B cell (primary cell): ENCODE measurements at regions not wholly inside any gene's neighbourhood (a gene's known extent, or its start where the extent isn't known, plus 50 kb on each side); places are given as distances from the start of the nearest gene placed in this dataset.

ENCODE experiments used
- ATAC-seq: fragments of 200-7000 bp; cut with Tn5 transposase; one replicate; pipeline ENCODE4 v1.10.0; 2021; ENCODE audit warnings: low read depth, mild to moderate bottlenecking, moderate number of reproducible peaks, moderate library complexity
- CTCF ChIA-PET: fragments of 350-600 bp; sonication (Branson Sonifier 250); formaldehyde crosslinking; loops from one replicate; lab custom pipeline; 2021; ENCODE audit warnings: antibody characterized with exemption, inconsistent platforms; lab: Charles Lee
- POLR2A ChIA-PET: fragments of 350-600 bp; sonication (Branson Sonifier 250); formaldehyde crosslinking; loops from one replicate; lab custom pipeline; 2021; ENCODE audit warnings: antibody characterized with exemption; lab: Charles Lee
- DNase-seq: peaks from one replicate; pipeline ENCODE4 v3.0.0; 2013
- H2AFZ ChIP-seq: 2 replicates; pipeline ENCODE4 v1.6.1; 2012; ENCODE audit warnings: mild to moderate bottlenecking, low read depth, low read length; ENCODE audit not compliant: insufficient read depth, poor library complexity, severe bottlenecking
- H3K27ac ChIP-seq, 2 donors: 1 replicate in 1 of 2; 2 replicates in 1 of 2; pipeline ENCODE4 v1.5.1; 2012 to 2013; ENCODE audit warnings: low read length in 2 of 2, mild to moderate bottlenecking in 2 of 2, moderate library complexity in 1 of 2
- H3K27me3 ChIP-seq, 4 experiments: fragments of 200-600 bp in 1 of 4; sonication (generic) in 1 of 4; replicated peaks in 1 of 4; 1 replicate in 2 of 4; 2 replicates in 2 of 4; pipeline versions ENCODE4 v1.6.1 to v1.7.0; 2013 to 2016; ENCODE audit warnings: low read length in 3 of 4, mild to moderate bottlenecking in 2 of 4, mixed read lengths in 1 of 4, moderate library complexity in 1 of 4; ENCODE audit not compliant: insufficient read depth in 4 of 4, control insufficient read depth in 3 of 4; ENCODE audit errors: control extremely low read depth in 1 of 4
- H3K36me3 ChIP-seq, 2 experiments: replicated peaks in 1 of 2; 1 replicate in 1 of 2; 2 replicates in 1 of 2; pipeline versions ENCODE4 v1.6.1 to v1.7.1; 2013; ENCODE audit warnings: low read length in 1 of 2; ENCODE audit not compliant: insufficient read depth in 2 of 2, control insufficient read depth in 1 of 2; ENCODE audit errors: control extremely low read depth in 1 of 2, extremely low read depth in 1 of 2
- H3K4me1 ChIP-seq, 2 donors: fragments of 200-600 bp in 1 of 2; sonication (generic) in 1 of 2; 1 replicate in 1 of 2; 2 replicates in 1 of 2; pipeline versions ENCODE4 v1.5.1 to v1.6.1; 2013 to 2017; ENCODE audit warnings: low read length in 2 of 2; ENCODE audit not compliant: control insufficient read depth in 2 of 2, insufficient read depth in 2 of 2
- H3K4me2 ChIP-seq: replicated peaks from 2 replicates; pipeline ENCODE3; 2012; ENCODE audit warnings: mild to moderate bottlenecking, low read depth, low read length; ENCODE audit not compliant: poor library complexity, severe bottlenecking
- H3K4me3 ChIP-seq, 5 experiments: fragments of 200-600 bp in 1 of 5; sonication (generic) in 1 of 5; 1 replicate in 3 of 5; 2 replicates in 2 of 5; pipeline versions ENCODE4 v1.5.1 to v1.7.0; 2011 to 2016; ENCODE audit warnings: low read length in 4 of 5, mild to moderate bottlenecking in 4 of 5, low read depth in 2 of 5, control low read depth in 1 of 5, moderate library complexity in 1 of 5; ENCODE audit not compliant: insufficient read depth in 1 of 5; ENCODE audit errors: control extremely low read depth in 1 of 5, extremely low read depth in 1 of 5
- H3K79me2 ChIP-seq: fragments of 200-600 bp; sonication (generic); one replicate; pipeline ENCODE4 v1.6.0; 2016; ENCODE audit warnings: low read length; ENCODE audit not compliant: control insufficient read depth, insufficient read depth
- H3K9ac ChIP-seq: fragments of 200-600 bp; sonication (generic); 2 replicates; pipeline ENCODE4 v1.6.1; 2017; ENCODE audit warnings: mild to moderate bottlenecking, low read length, moderate library complexity
- H3K9me3 ChIP-seq, 3 donors: one replicate each; pipeline versions ENCODE4 v1.6.1 to v1.7.1; 2013; ENCODE audit warnings: low read length in 2 of 3; ENCODE audit not compliant: control insufficient read depth in 2 of 3, insufficient read depth in 1 of 3; ENCODE audit errors: control extremely low read depth in 1 of 3
- H4K20me1 ChIP-seq: 2 replicates; pipeline ENCODE4 v1.6.0; 2012; ENCODE audit warnings: mild to moderate bottlenecking, low read length; ENCODE audit not compliant: insufficient read depth, control insufficient read depth, poor library complexity, severe bottlenecking
- H3K27ac Mint-ChIP-seq: one replicate; pipeline ENCODE4 v1.8.0; 2021; ENCODE audit warnings: mixed read lengths
- H3K27me3 Mint-ChIP-seq: one replicate; pipeline ENCODE4 v1.8.0; 2021; ENCODE audit warnings: mixed read lengths
- H3K4me1 Mint-ChIP-seq: one replicate; pipeline ENCODE4 v1.8.0; 2021; ENCODE audit warnings: mixed read lengths
- H3K4me3 Mint-ChIP-seq: one replicate; pipeline ENCODE4 v1.8.0; 2021; ENCODE audit warnings: mixed read lengths
- H3K9me3 Mint-ChIP-seq: one replicate; pipeline ENCODE4 v1.8.0; 2022; ENCODE audit warnings: mixed read lengths; ENCODE audit not compliant: insufficient read depth
- CTCF ChIP-seq: fragments of 200-600 bp; IDR thresholded peaks from one replicate; pipeline ENCODE4 v1.8.0; 2022; ENCODE audit warnings: antibody characterized with exemption, mild to moderate bottlenecking
- EZH2 ChIP-seq: IDR thresholded peaks from 2 replicates; pipeline ENCODE4 v1.6.1; 2012; ENCODE audit warnings: borderline replicate concordance, low read depth, mild to moderate bottlenecking, moderate library complexity, low read length; ENCODE audit not compliant: insufficient read depth, poor library complexity, severe bottlenecking
- WGBS: methylation state at CpG from one replicate; pipeline ENCODE4 v1.1.5; 2013; ENCODE audit warnings: missing lambda C conversion rate; ENCODE audit not compliant: insufficient coverage; 5-methylcytosine and 5-hydroxymethylcytosine counted together
- intact Hi-C: fragments of 100-400 bp; cut with micrococcal nuclease; formaldehyde crosslinking; loops from one replicate; pipeline ENCODE4 v1.10.0; 2022

- Histone ChIP-seq H3K36me3 (no peaks in the 10 kb centered on the region), H3K4me1 (no peaks in the 10 kb centered on the region), H3K79me2 (no peaks in the 10 kb centered on the region), H3K9ac (no peak overlapping the region), H3K4me3 (no peak overlapping the region), H3K27ac (no peak overlapping the region), H3K4me2 (no peak overlapping the region), H2AFZ (no peak overlapping the region), H3K27me3 (no peaks in the 10 kb centered on the region), H4K20me1 (no peaks in the 10 kb centered on the region), H3K9me3 (no peaks in the 10 kb centered on the region)
- TF ChIP-seq CTCF (no peak), EZH2 (no peak)
- Mint-ChIP-seq H3K4me1 (no peaks in the 10 kb centered on the region), H3K9me3 (no peaks in the 10 kb centered on the region), H3K27me3 (no peaks in the 10 kb centered on the region), H3K4me3 (no peak overlapping the region), H3K27ac (no peak overlapping the region)
- intact Hi-C loops, result no loop called here
- CTCF ChIA-PET, result no interaction called here
- POLR2A ChIA-PET, result no interaction called here
- ATAC-seq (no peak), DNase-seq (no peak)
- no CpG with 5 or more reads among the region's 1 CpG for WGBS
These were observed 545.2 kb upstream of the IGFBP7 start for GRCh38 chr4:57655342-57655741.

GRCh38 chr4:57652779-57653178 lies 542.6 kb upstream of the IGFBP7 start:
- 100% methylated on average over 1 of the region's 2 CpGs for WGBS
- TF ChIP-seq CTCF, result no peak

More at GRCh38 chr4:57652779-57653178, 542.6 kb upstream of the IGFBP7 start:
- Mint-ChIP-seq H3K27ac (no peak overlapping the region), H3K9me3 (no peaks in the 10 kb centered on the region), H3K4me1 (no peaks in the 10 kb centered on the region), H3K4me3 (no peak overlapping the region), H3K27me3 (no peaks in the 10 kb centered on the region)
- Histone ChIP-seq H2AFZ (no peak overlapping the region), H3K79me2 (no peaks in the 10 kb centered on the region), H3K4me2 (no peak overlapping the region), H4K20me1 (no peaks in the 10 kb centered on the region), H3K9me3 (no peaks in the 10 kb centered on the region), H3K4me1 (no peaks in the 10 kb centered on the region), H3K27me3 (no peaks in the 10 kb centered on the region), H3K9ac (no peak overlapping the region), H3K27ac (no peak overlapping the region), H3K36me3 (no peaks in the 10 kb centered on the region), H3K4me3 (no peak overlapping the region)
- DNase-seq (no peak), ATAC-seq (no peak)
- intact Hi-C loops, result no loop called here
- POLR2A ChIA-PET, result no interaction called here
- CTCF ChIA-PET, result no interaction called here
